ENCODE measurements at regions not wholly inside any gene's neighbourhood (a gene's known extent, or its start where the extent isn't known, plus 50 kb on each side); places are given as distances from the start of the nearest gene placed in this dataset.

DNA sequence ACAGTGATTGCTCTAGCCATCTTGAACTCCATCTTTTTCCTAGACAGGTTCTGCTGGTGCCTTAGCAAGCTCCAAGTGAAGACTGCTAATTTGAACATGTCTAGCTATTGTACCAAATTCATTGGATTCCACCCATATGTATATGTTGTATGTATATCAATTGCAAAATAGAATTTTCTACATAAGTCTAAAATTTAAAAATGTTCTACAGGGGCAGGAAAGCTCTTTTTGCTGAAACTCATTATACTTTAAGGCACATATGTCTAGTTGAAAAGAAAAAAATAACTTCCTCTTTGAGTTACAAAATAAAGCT lies 845.3 kb downstream of the MCTP2 start:
- TF ChIP-seq, protein P1, sequence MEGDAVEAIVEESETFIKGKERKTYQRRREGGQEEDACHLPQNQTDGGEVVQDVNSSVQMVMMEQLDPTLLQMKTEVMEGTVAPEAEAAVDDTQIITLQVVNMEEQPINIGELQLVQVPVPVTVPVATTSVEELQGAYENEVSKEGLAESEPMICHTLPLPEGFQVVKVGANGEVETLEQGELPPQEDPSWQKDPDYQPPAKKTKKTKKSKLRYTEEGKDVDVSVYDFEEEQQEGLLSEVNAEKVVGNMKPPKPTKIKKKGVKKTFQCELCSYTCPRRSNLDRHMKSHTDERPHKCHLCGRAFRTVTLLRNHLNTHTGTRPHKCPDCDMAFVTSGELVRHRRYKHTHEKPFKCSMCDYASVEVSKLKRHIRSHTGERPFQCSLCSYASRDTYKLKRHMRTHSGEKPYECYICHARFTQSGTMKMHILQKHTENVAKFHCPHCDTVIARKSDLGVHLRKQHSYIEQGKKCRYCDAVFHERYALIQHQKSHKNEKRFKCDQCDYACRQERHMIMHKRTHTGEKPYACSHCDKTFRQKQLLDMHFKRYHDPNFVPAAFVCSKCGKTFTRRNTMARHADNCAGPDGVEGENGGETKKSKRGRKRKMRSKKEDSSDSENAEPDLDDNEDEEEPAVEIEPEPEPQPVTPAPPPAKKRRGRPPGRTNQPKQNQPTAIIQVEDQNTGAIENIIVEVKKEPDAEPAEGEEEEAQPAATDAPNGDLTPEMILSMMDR (conservative IDR thresholded peaks at IDR 0.05 in 1 of 2, IDR thresholded peaks at IDR 0.05 in 1 of 2; ENCODE audit: extremely low read depth in 1 of 2, insufficient read depth in 1 of 2, low read depth in 1 of 2, low read length in 2 of 2): no peak
- TF ChIP-seq EZH2 (IDR thresholded peaks at IDR 0.05; ENCODE audit: borderline replicate concordance, low read length): no peak
